Mucosa of descending colon (tissue), 3 donors: ENCODE measurements at regions not wholly inside any gene's neighbourhood (a gene's known extent, or its start where the extent isn't known, plus 50 kb on each side); places are given as distances from the start of the nearest gene placed in this dataset.

Source experiments
- ATAC-seq: fragments of 200-7000 bp; cut with Tn5 transposase; one replicate; pipeline ENCODE4 v1.9.1; 2020; ENCODE audit warnings: mild to moderate bottlenecking, moderate library complexity
- DNase-seq, 3 donors: peaks; one replicate each; pipeline ENCODE4 v3.0.0-alpha.2; 2020
- H3K36me3 ChIP-seq: fragments of 200-600 bp; one replicate; pipeline ENCODE4 v1.8.0; 2021; ENCODE audit warnings: low read depth, mild to moderate bottlenecking
- H3K4me1 ChIP-seq: fragments of 200-600 bp; one replicate; pipeline ENCODE4 v1.8.0; 2021; ENCODE audit warnings: low read depth, mild to moderate bottlenecking
- H3K4me3 ChIP-seq: fragments of 200-600 bp; one replicate; pipeline ENCODE4 v1.8.0; 2021; ENCODE audit warnings: mild to moderate bottlenecking
- H3K9me3 ChIP-seq: fragments of 200-600 bp; one replicate; pipeline ENCODE4 v1.8.0; 2021; ENCODE audit warnings: mild to moderate bottlenecking
- intact Hi-C, 2 donors: fragments of 100-400 bp; cut with DNase I in 1 of 2; cut with micrococcal nuclease in 1 of 2; formaldehyde crosslinking; loops; one replicate each; pipeline versions ENCODE4 v1.11.0 to v1.11.1; 2022; cut with DNase I, micrococcal nuclease
- TF ChIP-seq, protein P1 (sequence below): fragments of 200-600 bp; IDR thresholded peaks from one replicate; pipeline ENCODE4 v1.8.0; 2022; ENCODE audit warnings: antibody characterized with exemption, mild to moderate bottlenecking
- donor health status: DM: no; HTN: no; CAD: no; lungs with moderate emphysema.
- donor health status: DM: no; HTN: no; CAD: no.
- donor health status: DM: no; HTN: yes; CAD: no.

DNA sequence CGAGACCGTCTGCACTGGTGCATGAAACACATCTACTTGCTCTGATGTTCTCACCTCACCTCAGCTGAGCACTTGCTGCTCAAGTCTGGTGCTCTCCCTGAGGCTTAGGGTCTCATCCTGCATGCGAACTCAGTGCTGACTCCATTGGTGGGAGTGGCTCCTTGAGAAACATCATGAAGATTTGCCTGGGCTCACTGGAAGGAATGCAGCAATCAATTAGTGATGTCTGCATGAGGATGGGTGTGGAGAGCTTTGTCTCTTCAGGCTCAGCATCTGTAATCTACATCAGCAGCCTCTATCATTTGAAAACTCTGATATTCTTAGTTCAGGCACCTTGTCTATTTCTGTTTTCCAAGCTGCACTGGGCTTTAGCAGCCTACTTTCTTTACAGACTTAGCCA is 204.4 kb downstream of the IRF8 start:
- Histone ChIP-seq H3K9me3 (no peaks in the 10 kb centered on the region), H3K4me3 (no peak overlapping the region), H3K4me1 (peaks cover 6% of the 10 kb centered on the region), H3K36me3 (no peaks in the 10 kb centered on the region)
- ATAC-seq (no peak), DNase-seq (no peak)
- intact Hi-C loops = no loop called here
- TF ChIP-seq, protein P1, sequence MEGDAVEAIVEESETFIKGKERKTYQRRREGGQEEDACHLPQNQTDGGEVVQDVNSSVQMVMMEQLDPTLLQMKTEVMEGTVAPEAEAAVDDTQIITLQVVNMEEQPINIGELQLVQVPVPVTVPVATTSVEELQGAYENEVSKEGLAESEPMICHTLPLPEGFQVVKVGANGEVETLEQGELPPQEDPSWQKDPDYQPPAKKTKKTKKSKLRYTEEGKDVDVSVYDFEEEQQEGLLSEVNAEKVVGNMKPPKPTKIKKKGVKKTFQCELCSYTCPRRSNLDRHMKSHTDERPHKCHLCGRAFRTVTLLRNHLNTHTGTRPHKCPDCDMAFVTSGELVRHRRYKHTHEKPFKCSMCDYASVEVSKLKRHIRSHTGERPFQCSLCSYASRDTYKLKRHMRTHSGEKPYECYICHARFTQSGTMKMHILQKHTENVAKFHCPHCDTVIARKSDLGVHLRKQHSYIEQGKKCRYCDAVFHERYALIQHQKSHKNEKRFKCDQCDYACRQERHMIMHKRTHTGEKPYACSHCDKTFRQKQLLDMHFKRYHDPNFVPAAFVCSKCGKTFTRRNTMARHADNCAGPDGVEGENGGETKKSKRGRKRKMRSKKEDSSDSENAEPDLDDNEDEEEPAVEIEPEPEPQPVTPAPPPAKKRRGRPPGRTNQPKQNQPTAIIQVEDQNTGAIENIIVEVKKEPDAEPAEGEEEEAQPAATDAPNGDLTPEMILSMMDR = no peak

DNA sequence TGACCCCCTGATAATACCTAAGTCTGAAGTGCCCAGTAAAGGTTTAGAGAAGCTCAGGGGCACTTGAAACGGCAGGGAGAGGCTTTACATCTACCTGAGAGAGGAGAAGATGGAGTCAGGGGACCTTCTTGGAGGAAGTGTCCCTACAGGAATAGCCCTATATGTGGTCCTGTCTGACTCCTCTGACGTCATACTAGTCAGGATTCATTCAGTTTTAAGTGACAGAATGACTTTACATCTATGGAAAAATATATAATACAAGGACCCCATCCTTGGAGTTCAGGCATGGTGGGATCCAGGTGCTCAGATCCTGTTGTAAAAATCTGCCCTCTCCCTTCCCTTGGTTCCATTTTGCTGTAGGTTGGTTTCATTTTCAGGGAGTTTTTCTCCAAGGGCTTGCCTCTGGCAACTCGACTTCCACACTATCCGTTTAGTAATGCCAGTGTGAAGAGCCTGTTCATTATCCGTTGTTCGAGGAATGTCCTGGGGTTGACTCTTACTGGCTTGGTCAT is 205.6 kb downstream of the IRF8 start:
- TF ChIP-seq, protein P1 = no peak
- ATAC-seq (no peak), DNase-seq (no peak)
- intact Hi-C loops = no loop called here
- H3K36me3 ChIP-seq = no peaks in the 10 kb centered on the region
- H3K9me3 ChIP-seq = no peaks in the 10 kb centered on the region
- H3K4me1 ChIP-seq = peaks cover 6% of the 10 kb centered on the region
- H3K4me3 ChIP-seq = no peak overlapping the region

DNA sequence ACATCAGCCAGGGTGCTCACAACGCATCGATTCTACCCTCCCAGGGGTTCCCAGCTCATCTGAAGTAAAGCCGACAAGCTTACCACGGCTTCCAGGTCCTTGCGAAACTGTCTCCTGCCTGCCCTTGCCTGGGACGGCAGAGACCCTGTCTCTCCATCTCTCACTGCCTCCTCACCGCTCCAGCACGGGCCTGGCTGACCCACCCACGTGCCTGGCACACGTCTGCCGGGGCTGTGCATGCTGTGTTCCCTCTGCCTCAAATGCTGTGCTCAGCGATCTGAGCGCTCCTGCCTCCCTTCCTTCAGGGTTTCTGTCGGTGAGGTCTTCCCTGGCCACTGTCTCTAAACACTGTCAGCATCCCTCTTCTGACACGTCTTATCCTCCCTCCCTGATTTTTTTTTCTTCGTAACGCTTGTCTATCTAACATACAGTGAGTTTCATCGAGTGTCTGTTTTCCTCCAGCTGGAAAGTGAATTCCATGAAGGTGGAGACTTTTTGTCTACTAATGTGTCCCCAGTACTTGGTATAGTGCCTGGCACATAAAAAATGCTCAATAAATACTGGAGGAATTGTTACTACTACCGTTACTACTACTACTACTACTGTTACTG is 208.4 kb downstream of the IRF8 start:
- ATAC-seq = no peak
- intact Hi-C loops = no loop called here
- no peak overlapping the region for H3K4me3 ChIP-seq
- H3K36me3 ChIP-seq = no peaks in the 10 kb centered on the region
- TF ChIP-seq, protein P1 = no peak
- no peaks in the 10 kb centered on the region for H3K9me3 ChIP-seq
- no peak for DNase-seq
- H3K4me1 ChIP-seq = no peaks in the 10 kb centered on the region

DNA sequence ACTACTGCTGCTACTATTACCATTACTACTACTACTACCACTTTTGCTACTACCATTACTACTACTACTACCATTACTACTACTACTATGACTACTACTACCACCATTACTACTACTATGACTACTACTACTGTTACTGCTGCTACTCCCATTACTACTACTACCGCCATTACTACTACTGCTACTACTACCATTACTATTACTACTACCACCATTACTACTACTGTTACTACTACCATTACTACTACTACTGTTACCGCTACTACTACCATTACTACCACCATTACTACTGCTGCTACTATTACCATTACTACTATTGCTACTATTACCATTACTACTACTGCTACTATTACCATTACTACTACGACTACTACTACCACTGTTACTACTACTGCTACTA is 209.1 kb downstream of the IRF8 start:
- TF ChIP-seq, protein P1 = no peak
- H3K36me3 ChIP-seq = no peaks in the 10 kb centered on the region
- H3K9me3 ChIP-seq = no peaks in the 10 kb centered on the region
- H3K4me1 ChIP-seq = no peaks in the 10 kb centered on the region
- ATAC-seq (no peak), DNase-seq (no peak)
- intact Hi-C loops = no loop called here
- H3K4me3 ChIP-seq = no peak overlapping the region

DNA sequence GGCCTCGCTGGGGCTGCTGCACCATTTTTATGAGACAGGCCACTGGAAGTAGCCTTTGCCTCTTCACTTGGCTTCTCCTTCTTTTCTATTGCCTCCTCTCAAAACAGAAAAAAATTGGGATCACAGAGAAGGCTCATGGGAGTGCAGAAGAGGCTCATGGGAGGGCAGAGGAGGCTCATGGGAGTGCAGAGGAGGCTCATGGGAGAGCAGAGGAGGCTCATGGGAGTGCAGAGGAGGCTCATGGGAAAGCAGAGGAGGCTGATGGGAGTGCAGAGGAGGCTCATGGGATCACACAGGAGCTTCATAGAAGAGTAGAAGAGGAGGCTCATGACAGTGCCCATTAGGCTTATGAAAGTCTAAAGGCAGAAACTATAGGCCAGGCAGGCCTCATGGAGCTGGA is 211.2 kb downstream of the IRF8 start:
- no peak for DNase-seq
- Histone ChIP-seq H3K4me1 (no peaks in the 10 kb centered on the region), H3K4me3 (no peak overlapping the region), H3K36me3 (no peaks in the 10 kb centered on the region), H3K9me3 (no peaks in the 10 kb centered on the region)
- TF ChIP-seq, protein P1 = no peak
- intact Hi-C loops = no loop called here
- no peak for ATAC-seq

DNA sequence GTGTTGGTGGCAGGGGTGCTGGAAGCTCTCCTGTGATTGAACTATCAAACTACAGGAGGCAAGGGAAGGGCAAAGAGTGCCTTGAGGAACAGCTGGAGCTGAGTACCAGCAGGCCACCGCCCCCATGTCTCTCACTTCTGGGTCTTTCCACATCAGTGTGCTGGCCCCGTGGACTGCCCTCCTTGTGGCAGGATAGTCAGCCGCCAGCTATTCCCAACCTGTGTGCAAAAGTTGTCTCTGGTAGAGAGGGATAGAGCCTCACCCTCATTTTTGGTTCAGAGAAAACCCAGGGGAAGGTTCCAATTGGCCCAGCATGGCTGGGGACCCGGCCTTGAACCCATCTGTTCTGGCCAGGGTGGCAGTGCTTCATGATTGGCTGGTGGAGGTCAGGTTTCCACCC is 211.8 kb downstream of the IRF8 start:
- no peaks in the 10 kb centered on the region for H3K9me3 ChIP-seq
- H3K36me3 ChIP-seq = no peaks in the 10 kb centered on the region
- H3K4me3 ChIP-seq = no peak overlapping the region
- TF ChIP-seq, protein P1 = no peak
- DNase-seq (no peak), ATAC-seq (no peak)
- intact Hi-C loops = no loop called here
- no peaks in the 10 kb centered on the region for H3K4me1 ChIP-seq
